ENCODE measurements at regions not wholly inside any gene's neighbourhood (a gene's known extent, or its start where the extent isn't known, plus 50 kb on each side); places are given as distances from the start of the nearest gene placed in this dataset.
"Not testable (repeated sequence)": the region's sequence is repeated elsewhere in the genome, so short reads cannot be mapped to it uniquely, and the experiment has no call there.

- DNase-seq (no peak), ATAC-seq (no peak)
- Mint-ChIP-seq H3K9me3 (ENCODE audit: low read depth) (peaks cover 13% of the 10 kb centered on the region), H3K4me3 (no peak overlapping the region), H3K36me3 (ENCODE audit: low read depth) (no peaks in the 10 kb centered on the region), H3K27ac (no peak overlapping the region), H3K4me1 (no peaks in the 10 kb centered on the region), H3K27me3 (peaks cover 8% of the 10 kb centered on the region)
- POLR2A ChIA-PET, result no interaction called here
- intact Hi-C loops (cut with DNase I, micrococcal nuclease), result no loop called here
- CTCF ChIA-PET, result no interaction called here
These were observed 362.5 kb upstream of the NRP1 start for GRCh38 chr10:33697016-33697415.

GRCh38 chr10:33695536-33695935, 361.1 kb upstream of the NRP1 start:
- intact Hi-C loops (cut with DNase I, micrococcal nuclease), result no loop called here
- peaks cover 7% of the 10 kb centered on the region for H3K27me3 Mint-ChIP-seq
- DNase-seq (no peak), ATAC-seq (no peak)
- ChIA-PET CTCF (no interaction called here), POLR2A (no interaction called here)
- H3K4me3 Mint-ChIP-seq, result no peak overlapping the region
- H3K4me1 Mint-ChIP-seq, result no peaks in the 10 kb centered on the region
- peaks cover 23% of the 10 kb centered on the region for H3K9me3 Mint-ChIP-seq (ENCODE audit: low read depth)
- no peaks in the 10 kb centered on the region for H3K36me3 Mint-ChIP-seq (ENCODE audit: low read depth)
- H3K27ac Mint-ChIP-seq, result no peak overlapping the region

- H3K36me3 Mint-ChIP-seq (ENCODE audit: low read depth); POLR2A ChIA-PET; H3K27me3 Mint-ChIP-seq; DNase-seq; CTCF ChIA-PET; H3K27ac Mint-ChIP-seq; intact Hi-C loops (cut with DNase I, micrococcal nuclease); H3K4me1 Mint-ChIP-seq; H3K4me3 Mint-ChIP-seq; ATAC-seq: not testable (repeated sequence)
- H3K9me3 Mint-ChIP-seq (ENCODE audit: low read depth), result peaks cover 33% of the 10 kb centered on the region
These were observed 356.1 kb upstream of the NRP1 start for GRCh38 chr10:33690536-33690935.

- no peaks in the 10 kb centered on the region for H3K4me1 Mint-ChIP-seq
- no peak overlapping the region for H3K4me3 Mint-ChIP-seq
- intact Hi-C loops (cut with DNase I, micrococcal nuclease), result no loop called here
- POLR2A ChIA-PET, result no interaction called here
- DNase-seq (no peak), ATAC-seq (no peak)
- H3K27me3 Mint-ChIP-seq, result peaks cover 3% of the 10 kb centered on the region
- no peaks in the 10 kb centered on the region for H3K36me3 Mint-ChIP-seq (ENCODE audit: low read depth)
- H3K27ac Mint-ChIP-seq, result no peak overlapping the region
- H3K9me3 Mint-ChIP-seq (ENCODE audit: low read depth), result peaks cover 27% of the 10 kb centered on the region
- CTCF ChIA-PET, result interaction anchor here (0.9 kb wide), 1 partner anchor 137 kb away, joined by 3 read pairs; no protein-coding TSS in a partner anchor
These were observed 354.0 kb upstream of the NRP1 start for GRCh38 chr10:33688506-33688905.

- H3K27ac Mint-ChIP-seq, result no peak overlapping the region
- ATAC-seq, result no peak
- no peak for DNase-seq
- no peaks in the 10 kb centered on the region for H3K4me1 Mint-ChIP-seq
- CTCF ChIA-PET, result no interaction called here
- peaks cover 4% of the 10 kb centered on the region for H3K9me3 Mint-ChIP-seq (ENCODE audit: low read depth)
- intact Hi-C loops (cut with DNase I, micrococcal nuclease), result no loop called here
- peaks cover 3% of the 10 kb centered on the region for H3K27me3 Mint-ChIP-seq
- no peak overlapping the region for H3K4me3 Mint-ChIP-seq
- H3K36me3 Mint-ChIP-seq (ENCODE audit: low read depth), result no peaks in the 10 kb centered on the region
- POLR2A ChIA-PET, result no interaction called here
These were observed 349.7 kb upstream of the NRP1 start for GRCh38 chr10:33684211-33684611.

- CTCF ChIA-PET, result no interaction called here
- DNase-seq (no peak), ATAC-seq (no peak)
- H3K4me1 Mint-ChIP-seq, result no peaks in the 10 kb centered on the region
- POLR2A ChIA-PET, result interaction anchor here (0.7 kb wide), 1 partner anchor 331 kb away, joined by 3 read pairs; no protein-coding TSS in a partner anchor
- intact Hi-C loops (cut with DNase I, micrococcal nuclease), result no loop called here
- no peak overlapping the region for H3K27ac Mint-ChIP-seq
- peaks cover 2% of the 10 kb centered on the region for H3K27me3 Mint-ChIP-seq
- peaks cover 2% of the 10 kb centered on the region for H3K9me3 Mint-ChIP-seq (ENCODE audit: low read depth)
- no peak overlapping the region for H3K4me3 Mint-ChIP-seq
- H3K36me3 Mint-ChIP-seq (ENCODE audit: low read depth), result no peaks in the 10 kb centered on the region
These were observed 347.1 kb upstream of the NRP1 start for GRCh38 chr10:33681595-33681994.

GRCh38 chr10:33680036-33680435, 345.6 kb upstream of the NRP1 start:
- POLR2A ChIA-PET, result no interaction called here
- no peak for DNase-seq
- no peaks in the 10 kb centered on the region for H3K4me1 Mint-ChIP-seq
- peaks cover 2% of the 10 kb centered on the region for H3K27me3 Mint-ChIP-seq
- H3K4me3 Mint-ChIP-seq, result no peak overlapping the region
- H3K36me3 Mint-ChIP-seq (ENCODE audit: low read depth), result no peaks in the 10 kb centered on the region
- intact Hi-C loops (cut with DNase I, micrococcal nuclease), result no loop called here
- CTCF ChIA-PET, result interaction anchor here (0.7 kb wide), 1 partner anchor 837 kb away, joined by 3 read pairs; no protein-coding TSS in a partner anchor
- ATAC-seq, result no peak
- H3K9me3 Mint-ChIP-seq (ENCODE audit: low read depth), result peaks cover 2% of the 10 kb centered on the region
- H3K27ac Mint-ChIP-seq, result no peak overlapping the region

GRCh38 chr10:33676606-33677339, 342.3 kb upstream of the NRP1 start:
- intact Hi-C loops (cut with DNase I, micrococcal nuclease), result no loop called here
- ATAC-seq (no peak), DNase-seq (no peak)
- H3K4me1 Mint-ChIP-seq, result no peaks in the 10 kb centered on the region
- H3K27me3 Mint-ChIP-seq, result peaks cover 2% of the 10 kb centered on the region
- no peak overlapping the region for H3K27ac Mint-ChIP-seq
- H3K36me3 Mint-ChIP-seq (ENCODE audit: low read depth), result no peaks in the 10 kb centered on the region
- peaks cover 2% of the 10 kb centered on the region for H3K9me3 Mint-ChIP-seq (ENCODE audit: low read depth)
- ChIA-PET POLR2A (no interaction called here), CTCF (no interaction called here)
- no peak overlapping the region for H3K4me3 Mint-ChIP-seq

GRCh38 chr10:33674986-33675599, 340.6 kb upstream of the NRP1 start:
- POLR2A ChIA-PET, result no interaction called here
- H3K27ac Mint-ChIP-seq, result no peak overlapping the region
- H3K4me3 Mint-ChIP-seq, result no peak overlapping the region

GRCh38 chr10:33674491-33674890, 340.0 kb upstream of the NRP1 start:
- POLR2A ChIA-PET, result no interaction called here
- H3K9me3 Mint-ChIP-seq (ENCODE audit: low read depth), result peaks cover 2% of the 10 kb centered on the region
- ATAC-seq (no peak), DNase-seq (no peak)
- no peak overlapping the region for H3K4me3 Mint-ChIP-seq
- CTCF ChIA-PET, result interaction anchor here (0.6 kb wide), 2 partner anchors 310 to 890 kb away, joined by 3 read pairs; no protein-coding TSS in a partner anchor
- H3K4me1 Mint-ChIP-seq, result no peaks in the 10 kb centered on the region
- no peaks in the 10 kb centered on the region for H3K36me3 Mint-ChIP-seq (ENCODE audit: low read depth)
- H3K27me3 Mint-ChIP-seq, result peaks cover 2% of the 10 kb centered on the region
- H3K27ac Mint-ChIP-seq, result no peak overlapping the region
- intact Hi-C loops (cut with DNase I, micrococcal nuclease), result no loop called here

More at GRCh38 chr10:33674986-33675599, 340.6 kb upstream of the NRP1 start:
- Mint-ChIP-seq H3K36me3 (ENCODE audit: low read depth) (no peaks in the 10 kb centered on the region), H3K4me1 (no peaks in the 10 kb centered on the region), H3K27me3 (peaks cover 2% of the 10 kb centered on the region), H3K9me3 (ENCODE audit: low read depth) (peaks cover 2% of the 10 kb centered on the region)
- DNase-seq, result no peak
- ATAC-seq, result no peak
- intact Hi-C loops (cut with DNase I, micrococcal nuclease), result no loop called here
- CTCF ChIA-PET, result interaction anchor here (0.6 kb wide), 1 partner anchor 891 kb away, joined by 3 read pairs; no protein-coding TSS in a partner anchor

GRCh38 chr10:33673839-33674415, 339.5 kb upstream of the NRP1 start:
- Mint-ChIP-seq H3K4me1 (no peaks in the 10 kb centered on the region), H3K27ac (no peak overlapping the region), H3K36me3 (ENCODE audit: low read depth) (no peaks in the 10 kb centered on the region), H3K4me3 (no peak overlapping the region), H3K9me3 (ENCODE audit: low read depth) (peaks cover 2% of the 10 kb centered on the region), H3K27me3 (peaks cover 2% of the 10 kb centered on the region)
- DNase-seq (no peak), ATAC-seq (no peak)
- ChIA-PET POLR2A (no interaction called here), CTCF (interaction anchor here (0.6 kb wide), 1 partner anchor 310 kb away, joined by 3 read pairs; no protein-coding TSS in a partner anchor)
- intact Hi-C loops (cut with DNase I, micrococcal nuclease), result no loop called here

GRCh38 chr10:33669904-33670303, 335.4 kb upstream of the NRP1 start:
- ChIA-PET POLR2A (no interaction called here), CTCF (no interaction called here)
- Mint-ChIP-seq H3K4me1 (no peaks in the 10 kb centered on the region), H3K27ac (no peak overlapping the region), H3K4me3 (no peak overlapping the region), H3K9me3 (ENCODE audit: low read depth) (no peaks in the 10 kb centered on the region), H3K27me3 (no peaks in the 10 kb centered on the region), H3K36me3 (ENCODE audit: low read depth) (no peaks in the 10 kb centered on the region)
- DNase-seq (no peak), ATAC-seq (no peak)
- intact Hi-C loops (cut with DNase I, micrococcal nuclease), result no loop called here

Measured in activated CD4-positive, alpha-beta T cell treated with anti-CD3 and anti-CD28 coated beads for 36 hours (primary cell).